Stimulated activated CD4-positive, alpha-beta T cell treated with anti-CD3 and anti-CD28 coated beads, TNF-alpha, amount 100 ng/mL, for 24 hours (primary cell): ENCODE measurements at regions not wholly inside any gene's neighbourhood (a gene's known extent, or its start where the extent isn't known, plus 50 kb on each side); places are given as distances from the start of the nearest gene placed in this dataset.
"Not testable (repeated sequence)": the region's sequence is repeated elsewhere in the genome, so short reads cannot be mapped to it uniquely, and the experiment has no call there.

Experiments
- DNase-seq, 3 experiments: peaks; one replicate each; pipeline ENCODE4 v3.0.0-alpha.2; 2020; ENCODE audit warnings: low read depth in 3 of 3

DNA sequence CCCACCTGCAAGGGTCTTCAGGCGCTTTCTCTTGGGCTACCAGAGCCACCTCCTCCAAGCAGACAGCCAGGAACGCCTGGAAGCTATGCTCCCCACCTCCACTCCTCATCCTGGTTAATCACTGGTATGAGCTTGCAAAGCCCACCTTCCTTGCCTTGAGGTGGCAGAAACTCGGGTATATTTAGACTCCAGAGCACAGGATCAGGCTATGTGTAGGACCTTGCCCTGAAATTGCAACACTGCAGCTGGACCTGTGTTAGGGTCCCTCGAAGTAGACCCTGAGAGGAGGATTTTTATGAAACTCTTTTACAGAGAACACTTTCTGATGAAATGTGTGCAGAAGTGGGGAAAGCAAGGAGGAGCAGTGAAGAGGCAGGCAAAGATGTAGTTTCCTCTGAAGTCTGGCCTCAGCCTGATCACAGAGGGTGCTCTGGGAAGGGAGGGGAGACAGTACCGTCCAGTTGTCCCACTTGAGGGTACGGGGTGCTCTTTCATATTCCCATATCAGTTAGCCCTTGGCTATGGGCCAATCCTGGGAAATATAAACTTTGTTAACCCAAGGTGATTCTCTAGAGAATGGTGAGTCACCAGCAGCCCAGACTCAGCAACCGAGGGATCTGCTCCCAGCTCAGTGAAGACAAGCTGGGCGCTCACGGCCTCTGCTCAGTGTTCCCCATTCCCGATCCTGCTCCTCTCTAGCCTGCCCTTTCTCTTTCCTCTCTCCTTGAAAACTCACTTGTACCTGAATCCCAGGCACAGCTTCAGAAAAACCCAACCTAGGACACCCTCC, 157.9 kb downstream of the UQCRFS1 start:
- no peak for DNase-seq

GRCh38 chr19:29048873-29049272, 164.1 kb downstream of the UQCRFS1 start:
- no peak for DNase-seq

DNA sequence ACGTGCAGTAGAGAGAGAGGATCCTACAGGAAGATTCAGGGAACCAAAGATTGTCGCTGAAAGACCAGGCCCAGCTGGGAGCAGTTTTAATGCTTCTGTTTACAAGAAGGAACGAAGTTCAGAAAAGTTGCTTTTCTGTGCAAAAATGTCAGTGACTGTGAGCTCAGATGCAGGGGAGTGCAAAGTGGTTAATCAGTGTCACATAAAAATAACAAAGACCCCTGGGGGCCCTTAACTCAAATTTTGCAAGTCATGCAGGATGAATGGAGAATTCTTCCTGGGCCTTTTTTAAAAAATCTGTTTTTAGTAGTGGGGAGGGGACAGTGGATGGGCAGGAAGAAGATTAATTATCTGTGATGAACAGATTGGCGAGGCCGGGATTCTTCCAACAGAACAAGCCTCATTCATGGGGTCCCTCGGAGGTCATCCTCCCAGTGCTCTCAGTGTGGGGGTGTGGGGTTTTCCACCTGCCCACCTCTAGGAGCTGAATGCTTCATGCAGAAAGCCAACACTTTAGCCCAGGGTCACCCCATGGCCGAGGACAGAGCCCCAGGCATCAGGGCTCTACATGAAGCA, 167.2 kb downstream of the UQCRFS1 start:
- DNase-seq: no peak

DNA sequence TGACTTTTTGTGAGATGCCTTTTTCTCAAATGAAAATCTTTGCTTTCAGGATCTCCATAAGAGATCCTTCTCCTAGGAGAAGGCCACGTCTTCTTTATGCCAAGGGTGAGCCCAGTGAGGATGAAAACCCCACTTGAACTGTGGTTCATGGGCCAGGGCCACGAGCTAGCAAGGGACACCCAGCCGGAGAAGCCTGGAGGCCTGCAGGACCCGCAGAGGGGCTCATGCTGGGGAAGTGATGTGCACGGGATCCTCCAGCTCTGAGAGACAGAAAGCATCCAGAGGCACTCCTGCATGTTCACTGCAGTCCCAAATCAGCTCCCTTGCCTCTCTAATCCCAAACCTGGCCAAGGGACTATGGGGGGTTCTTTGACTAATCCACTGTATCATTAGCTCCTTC, 168.9 kb downstream of the UQCRFS1 start:
- no peak for DNase-seq

DNA sequence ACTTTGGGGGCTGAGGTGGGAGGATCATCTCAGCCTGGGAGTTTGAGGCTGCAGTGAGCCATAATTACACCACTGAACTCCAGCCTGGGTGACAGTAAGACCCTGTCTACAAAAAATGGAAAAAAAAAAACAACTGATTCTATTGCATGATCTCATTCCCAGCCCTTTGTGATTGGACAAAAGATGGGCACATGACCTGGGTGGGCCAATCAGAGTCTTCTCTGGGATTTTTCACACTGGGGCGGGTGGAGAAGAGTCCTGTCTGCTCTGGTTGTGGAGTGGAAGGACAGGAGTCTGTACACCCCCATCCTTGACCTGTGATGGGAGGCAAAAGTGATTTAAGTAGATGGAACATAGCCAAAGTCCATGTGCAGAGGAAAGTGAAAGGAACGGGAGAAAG, 170.5 kb downstream of the UQCRFS1 start:
- DNase-seq: no peak

DNA sequence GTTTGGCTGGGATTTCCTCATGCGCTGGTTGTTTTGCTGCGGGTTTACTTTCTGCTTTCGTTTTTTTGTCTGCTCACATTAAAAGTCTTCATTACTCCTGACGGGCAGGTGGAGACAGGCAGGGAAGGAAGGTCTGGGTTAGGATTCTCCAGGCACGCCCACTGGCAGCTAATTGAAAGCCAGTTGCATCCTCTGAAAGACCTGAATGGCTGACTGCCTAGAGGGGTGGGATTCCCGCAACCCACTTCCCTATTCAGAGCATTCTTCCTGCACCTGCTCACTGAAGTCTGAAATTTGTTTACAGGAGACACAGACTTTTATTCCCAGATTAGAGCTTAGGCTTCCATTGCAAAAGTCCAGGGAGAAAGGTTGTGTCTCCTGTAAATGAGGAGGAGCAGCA, 172.0 kb downstream of the UQCRFS1 start:
- no peak for DNase-seq

- DNase-seq: no peak
These were observed 172.7 kb downstream of the UQCRFS1 start for GRCh38 chr19:29040292-29040691.

DNA sequence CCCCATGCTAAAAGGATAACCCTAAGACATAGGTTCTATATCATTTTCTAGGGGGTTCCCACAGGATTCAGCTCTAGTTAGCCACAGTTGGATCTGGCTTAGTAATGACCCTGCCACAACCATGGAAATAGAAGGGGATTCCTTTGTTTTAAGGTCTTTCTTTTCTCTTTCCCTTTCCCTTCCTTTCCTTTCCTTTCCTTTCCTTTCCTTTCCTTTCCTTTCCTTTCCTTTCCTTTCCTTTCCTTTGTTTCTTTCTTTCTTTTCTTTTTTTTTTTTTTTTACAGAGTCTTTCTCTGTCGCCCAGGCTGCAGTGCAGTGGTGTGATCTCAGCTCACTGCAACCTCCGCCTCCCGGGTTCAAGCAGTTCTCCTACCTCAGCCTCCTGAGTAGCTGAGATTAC, 173.9 kb downstream of the UQCRFS1 start:
- not testable (repeated sequence) for DNase-seq

DNA sequence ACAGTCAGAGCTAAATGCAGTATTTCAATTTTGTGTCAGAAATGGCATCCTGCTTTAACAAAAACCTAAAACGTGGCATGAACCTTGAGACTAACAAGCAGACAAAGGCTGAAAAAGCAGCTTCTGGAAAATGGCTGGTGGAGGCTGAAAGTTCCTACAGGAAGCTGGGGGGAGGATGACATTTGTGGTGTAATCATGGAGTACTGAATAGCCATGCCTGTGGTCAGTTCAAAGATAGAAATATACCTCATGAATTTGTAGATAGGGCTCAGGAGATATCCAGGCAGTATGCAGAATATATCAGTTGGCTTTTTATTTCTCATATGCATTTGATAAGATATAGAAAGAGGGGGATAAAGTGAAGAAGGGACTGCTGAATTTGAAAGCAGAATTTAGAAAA, 181.7 kb downstream of the UQCRFS1 start:
- DNase-seq: no peak

- no peak for DNase-seq
These were observed 183.5 kb downstream of the UQCRFS1 start for GRCh38 chr19:29029268-29029958.

- no peak for DNase-seq
These were observed 190.4 kb downstream of the UQCRFS1 start for GRCh38 chr19:29022599-29022998.

- DNase-seq: no peak
These were observed 190.8 kb downstream of the UQCRFS1 start for GRCh38 chr19:29022165-29022564.

GRCh38 chr19:29021232-29021916, 191.6 kb downstream of the UQCRFS1 start:
- DNase-seq: no peak

- DNase-seq: no peak
These were observed 193.5 kb downstream of the UQCRFS1 start for GRCh38 chr19:29019403-29019802.

DNA sequence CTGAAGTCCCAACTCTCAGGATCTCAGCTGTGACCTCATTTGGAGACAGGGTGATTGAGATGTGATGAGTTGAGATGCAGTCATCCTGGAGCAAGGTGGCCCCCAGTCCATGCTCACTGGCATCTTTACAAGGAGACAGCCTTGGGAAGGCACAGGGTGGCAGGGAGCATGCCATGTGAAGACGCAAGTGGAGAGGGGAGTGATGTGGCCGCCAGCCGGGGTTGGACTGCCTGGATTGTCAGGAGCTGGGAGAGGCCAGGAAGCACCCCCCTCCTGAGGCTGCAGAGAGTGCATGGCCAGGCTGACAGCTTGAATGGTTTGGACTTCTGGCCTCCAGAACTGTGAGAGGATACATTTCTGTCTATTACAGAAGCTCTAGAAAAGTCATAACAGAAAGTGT, 194.4 kb downstream of the UQCRFS1 start:
- DNase-seq: no peak

DNA sequence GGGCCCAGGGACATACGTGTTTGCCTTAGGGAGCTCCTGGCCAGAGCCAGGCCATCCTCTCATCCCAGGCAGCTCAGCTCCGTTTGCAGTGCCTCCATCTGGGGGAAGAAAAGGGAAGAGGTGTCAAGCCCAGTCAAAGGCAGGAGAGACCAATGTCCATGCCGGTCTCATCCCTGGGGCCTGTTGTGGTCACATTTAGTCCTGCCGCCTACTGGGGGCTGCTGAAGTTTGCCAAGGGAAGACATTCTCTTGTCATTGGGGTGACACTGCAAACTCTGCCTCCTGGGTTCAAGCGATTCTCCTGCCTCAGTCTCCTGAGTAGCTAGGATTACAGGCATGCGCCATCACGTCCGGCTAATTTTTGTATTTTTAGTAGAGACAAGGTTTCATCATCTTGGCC, 195.2 kb downstream of the UQCRFS1 start:
- no peak for DNase-seq

DNA sequence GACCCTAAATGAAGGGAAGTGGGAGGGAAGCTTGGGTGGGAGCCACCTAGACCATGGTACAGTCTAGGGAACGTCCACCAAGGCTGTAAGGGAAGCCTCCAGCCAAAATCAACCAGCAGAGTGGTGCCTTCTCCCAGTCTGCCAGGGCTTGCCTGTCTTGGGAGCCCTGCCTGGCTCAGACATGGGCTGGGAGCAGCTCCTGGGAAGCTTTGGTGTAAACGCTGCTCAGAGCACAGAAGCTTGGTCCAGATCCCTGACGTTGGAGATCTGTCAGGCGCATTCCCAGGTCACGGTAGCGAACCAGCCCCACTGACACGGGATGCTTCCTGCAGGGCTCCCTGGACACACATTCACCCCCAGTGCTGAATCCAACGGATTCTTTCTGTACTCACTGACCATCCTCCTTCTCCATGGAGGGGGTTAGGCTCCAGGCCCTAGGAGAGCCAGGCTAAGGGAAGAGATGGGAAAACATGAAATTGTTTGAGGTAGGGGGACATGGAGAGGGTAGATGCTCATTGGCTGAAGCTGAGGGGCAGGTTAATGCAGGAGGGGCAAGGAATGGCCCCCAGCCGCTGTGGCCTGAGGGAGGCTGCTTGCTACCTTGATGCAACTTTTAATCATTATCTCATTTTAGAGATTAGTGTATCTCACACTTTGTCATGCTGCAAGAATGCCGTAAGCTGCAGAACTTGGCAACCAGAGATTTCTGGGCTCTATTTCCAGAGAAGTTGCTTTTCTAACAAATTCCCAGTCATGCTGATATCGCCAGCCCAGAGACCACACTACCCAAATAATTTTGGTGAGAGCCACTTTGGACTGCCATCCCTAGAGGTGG, 195.8 kb downstream of the UQCRFS1 start:
- DNase-seq: no peak

DNA sequence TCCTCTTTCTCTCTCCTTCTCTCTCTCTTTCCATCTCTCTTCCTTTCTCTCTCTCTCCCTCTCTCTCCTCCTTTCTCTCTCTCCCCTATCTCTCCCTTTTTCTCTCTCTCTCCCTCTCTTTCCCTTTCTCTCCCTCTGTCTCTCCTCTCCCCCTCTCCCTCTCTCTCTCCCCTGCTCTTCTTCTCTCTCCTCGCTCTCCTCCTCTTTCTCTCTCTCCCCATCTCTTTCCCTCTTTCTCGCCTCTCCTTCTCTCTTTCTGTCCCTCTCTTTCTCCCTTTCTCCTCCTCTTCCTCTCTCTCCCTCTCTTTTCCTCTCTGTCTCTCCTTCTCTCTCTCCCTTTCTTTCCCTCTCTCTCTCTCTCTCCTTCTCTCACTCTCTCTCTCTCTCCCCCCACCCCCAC, 196.6 kb downstream of the UQCRFS1 start:
- DNase-seq: no peak

DNA sequence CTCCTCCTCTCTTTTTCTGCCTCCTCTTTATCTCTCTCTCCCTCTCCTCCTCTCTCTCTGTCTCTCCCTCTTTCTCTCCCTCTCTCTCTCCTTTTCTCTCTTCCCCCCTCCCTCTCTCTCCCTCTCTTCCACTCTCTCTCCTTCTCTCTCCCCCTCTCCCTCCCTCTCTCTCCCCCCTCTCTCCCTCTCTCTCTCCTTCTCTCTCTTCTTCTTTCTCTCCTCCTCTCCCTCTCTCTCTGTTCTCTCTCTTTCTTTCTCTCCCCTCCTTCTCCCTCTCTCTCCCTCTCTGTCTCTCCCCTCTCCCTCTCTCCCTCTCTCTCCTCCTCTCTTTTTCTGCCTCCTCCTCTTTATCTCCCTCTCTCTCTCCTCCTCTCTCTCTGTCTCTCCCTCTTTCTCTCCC, 197.4 kb downstream of the UQCRFS1 start:
- DNase-seq: no peak

DNA sequence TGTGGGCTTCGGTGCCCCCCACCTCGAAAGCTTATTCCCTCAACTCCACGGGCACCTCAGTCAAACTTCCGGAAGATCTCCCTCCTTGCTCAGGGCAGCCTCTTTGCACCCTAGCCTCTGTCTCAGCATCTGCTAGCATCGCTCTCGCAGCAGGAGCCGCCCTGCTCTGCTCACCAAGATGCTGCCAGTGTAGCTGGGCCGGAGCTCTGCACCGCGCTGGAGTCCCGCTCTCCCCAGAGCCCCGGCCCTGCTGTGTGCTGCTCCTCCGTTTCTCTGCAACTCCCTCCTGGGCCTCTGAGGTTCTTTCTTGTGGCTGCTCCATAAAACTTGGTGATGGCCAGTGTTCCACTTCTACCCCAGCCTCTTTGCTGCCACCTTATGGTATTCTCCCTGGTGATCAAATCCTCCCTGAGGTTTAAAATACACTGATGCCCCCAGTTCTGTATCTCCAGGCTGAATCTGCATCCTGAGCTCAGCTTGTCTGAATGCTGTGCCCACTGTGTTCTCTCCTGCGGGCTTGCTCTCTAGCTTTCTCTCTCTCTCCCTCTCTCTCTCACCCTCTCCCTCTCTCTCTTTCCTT, 198.0 kb downstream of the UQCRFS1 start:
- DNase-seq: no peak

DNA sequence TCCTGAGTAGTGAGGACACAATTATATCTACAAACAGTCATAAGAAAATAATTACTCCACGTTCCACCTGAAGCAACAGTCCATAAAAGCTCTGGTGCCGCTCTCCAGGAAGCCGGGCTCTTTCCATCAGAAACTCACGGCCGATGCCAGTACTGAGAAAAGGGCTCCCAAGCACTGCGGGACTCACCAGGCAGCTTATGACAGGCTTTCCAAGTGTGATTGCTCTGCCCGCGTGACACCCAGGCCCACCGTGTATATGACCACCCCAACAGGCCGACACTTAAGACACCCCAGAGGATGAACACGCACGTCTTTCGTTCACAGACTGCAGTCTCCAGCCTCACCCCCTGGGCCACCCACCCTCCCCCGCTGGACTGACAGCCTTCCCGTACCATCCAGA, 199.0 kb downstream of the UQCRFS1 start:
- no peak for DNase-seq
